ENCODE measurements at regions not wholly inside any gene's neighbourhood (a gene's known extent, or its start where the extent isn't known, plus 50 kb on each side); places are given as distances from the start of the nearest gene placed in this dataset.

DNA sequence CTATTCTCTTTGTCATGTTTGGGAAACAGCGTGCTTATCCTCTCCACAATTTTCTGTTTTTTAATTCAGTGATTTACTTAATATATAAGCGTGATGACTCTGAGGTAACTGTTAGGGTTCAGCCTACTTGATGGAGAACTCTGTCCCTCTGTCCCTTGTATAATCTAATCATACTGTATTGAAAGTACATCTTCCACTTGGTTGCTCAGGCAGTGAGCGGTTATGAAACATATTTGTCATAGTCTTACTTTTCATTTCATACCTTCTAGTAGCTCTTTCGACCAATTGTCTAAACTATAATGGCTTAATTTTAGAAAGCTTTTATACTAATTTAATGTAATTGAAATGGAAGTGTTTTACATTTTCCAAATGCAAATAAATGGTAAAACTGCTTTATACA lies 469.0 kb downstream of the TLL1 start:
- DNase-seq (ENCODE audit: low read depth) = no peak

DNA sequence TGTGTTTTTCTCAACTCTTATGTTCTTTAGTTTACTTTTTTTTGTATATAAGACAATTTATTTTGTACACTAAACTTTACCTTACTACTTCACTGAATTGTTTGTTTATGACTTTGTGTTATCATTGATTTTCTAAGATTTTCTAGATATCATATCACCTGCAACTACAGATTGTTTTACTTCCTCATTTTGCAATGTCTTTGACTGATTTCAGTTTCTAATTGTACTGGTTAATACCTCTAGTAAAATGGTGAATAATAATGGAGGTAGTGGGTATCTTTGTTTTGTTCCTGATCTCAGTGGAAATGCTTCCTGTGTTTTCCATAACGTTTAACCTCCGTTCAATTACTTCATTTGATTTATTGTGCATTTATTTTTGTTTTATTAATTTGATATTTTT lies 490.2 kb downstream of the TLL1 start:
- no peak for DNase-seq (ENCODE audit: low read depth)

DNA sequence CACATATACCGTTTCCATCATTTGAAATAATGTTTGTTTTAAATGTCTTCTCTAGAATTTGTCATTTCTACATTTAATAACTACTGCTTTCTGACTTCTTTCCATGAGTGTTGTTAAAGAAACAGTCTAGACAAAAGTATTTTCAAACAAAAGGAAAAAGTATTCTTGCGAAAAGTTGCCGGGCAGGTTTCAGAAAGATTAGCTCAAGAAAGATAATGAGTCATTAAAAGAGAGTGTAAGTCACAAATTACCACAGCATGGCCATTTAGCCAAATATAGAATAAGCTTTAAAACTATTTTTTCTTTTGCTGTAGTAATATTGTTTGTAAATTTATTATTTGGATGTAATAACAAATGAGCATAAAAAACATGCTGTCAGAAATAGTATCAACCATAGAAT lies 493.0 kb downstream of the TLL1 start:
- DNase-seq (ENCODE audit: low read depth) = no peak

DNA sequence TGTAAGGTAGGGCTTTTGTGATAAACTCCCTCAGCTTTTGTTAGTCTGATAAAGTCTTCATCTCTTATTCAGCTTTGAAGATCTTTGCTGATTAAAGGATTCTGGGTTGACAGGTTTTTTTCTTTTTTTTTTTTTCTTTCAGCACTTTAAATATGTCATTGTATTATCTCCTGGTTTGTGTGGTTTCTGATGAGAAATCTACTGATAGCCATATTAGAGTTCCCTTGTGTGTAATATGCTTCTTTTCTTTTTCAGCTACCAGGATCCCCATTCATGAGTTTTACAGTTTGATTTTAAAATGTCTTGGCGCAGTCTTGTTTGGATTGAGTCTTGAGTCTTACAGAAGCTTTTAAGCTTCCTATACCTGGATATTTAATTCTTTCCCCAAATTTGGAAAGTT lies 504.5 kb downstream of the TLL1 start:
- DNase-seq (ENCODE audit: low read depth) = no peak

DNA sequence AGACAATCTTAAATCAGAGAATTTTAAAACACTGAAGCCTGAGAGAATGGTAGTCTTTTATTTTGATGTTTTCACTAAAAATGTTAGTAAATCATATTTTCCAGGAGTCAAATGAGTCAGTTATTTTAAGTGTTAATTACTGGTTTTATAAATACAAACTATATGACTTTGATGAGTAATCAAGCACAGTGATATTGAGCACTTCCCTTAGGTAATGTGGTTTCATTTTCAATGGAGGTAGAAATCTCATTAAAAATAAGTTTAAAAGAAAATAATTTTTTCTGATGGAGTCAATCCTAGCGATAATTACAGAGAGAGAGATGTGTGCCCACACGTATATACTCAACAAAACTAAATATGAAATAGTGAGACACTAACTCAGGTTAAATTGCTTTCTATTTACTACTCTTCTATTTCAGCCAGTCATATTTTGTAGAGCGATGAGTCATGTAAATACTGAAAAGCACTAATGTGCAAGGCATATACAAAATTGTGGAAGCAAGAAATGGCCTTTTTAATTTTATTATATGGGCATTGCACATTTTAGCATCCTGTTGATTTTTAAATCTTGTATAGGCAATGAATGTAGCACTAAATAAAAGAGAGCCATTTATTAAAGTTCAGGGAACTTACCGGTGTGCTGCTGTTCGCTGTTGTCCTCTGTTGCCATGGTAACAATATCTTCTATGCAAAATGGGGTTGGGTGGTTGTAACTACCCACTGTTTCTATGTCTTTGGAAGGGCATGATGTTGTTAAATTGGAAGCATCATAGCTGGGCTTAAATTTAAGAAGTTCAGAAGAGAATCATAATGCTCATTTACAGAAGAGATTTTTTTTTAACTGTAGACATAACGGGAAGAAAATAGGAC lies 513.7 kb downstream of the TLL1 start:
- peak; percentile 7 for DNase-seq (ENCODE audit: low read depth)

DNA sequence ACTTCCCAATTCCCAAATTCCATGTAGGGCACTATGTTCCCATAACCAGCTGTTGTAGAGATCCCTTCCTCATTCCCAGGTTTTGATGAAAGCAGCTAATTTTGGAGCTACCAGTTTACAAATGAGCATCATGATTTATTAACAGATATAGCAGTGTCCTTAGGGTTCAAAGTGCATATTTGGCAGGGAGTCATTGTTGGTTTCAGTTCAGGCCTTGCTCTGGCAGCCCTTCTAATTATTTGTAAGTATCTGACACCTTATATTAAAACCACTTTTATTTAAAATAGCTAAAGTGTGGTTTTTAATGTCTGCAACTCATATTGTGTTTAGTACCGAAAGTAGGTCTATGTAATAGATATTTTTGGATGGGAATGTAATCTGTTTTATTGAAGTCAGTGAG lies 518.5 kb downstream of the TLL1 start:
- DNase-seq (ENCODE audit: low read depth) = peak; percentile 45

DNA sequence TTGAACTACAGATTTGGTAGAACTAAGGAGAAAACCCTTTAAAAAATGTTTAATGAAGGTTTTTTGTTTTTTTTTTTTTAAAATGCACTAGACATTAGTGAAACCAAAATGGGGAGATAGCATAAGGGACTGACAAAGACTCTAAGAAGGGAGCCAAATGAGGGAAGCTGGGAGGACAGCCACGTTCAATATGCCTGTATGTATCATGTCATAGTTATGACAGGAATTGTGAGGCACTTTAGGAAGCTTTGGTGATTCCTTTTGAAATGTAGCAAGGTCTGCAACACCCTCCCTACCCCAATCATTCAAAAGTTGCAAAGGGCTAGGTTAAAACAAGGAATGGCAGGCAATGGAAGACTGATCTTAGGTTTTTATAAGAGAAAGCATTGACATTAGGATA lies 526.0 kb downstream of the TLL1 start:
- no peak for DNase-seq (ENCODE audit: low read depth)

DNA sequence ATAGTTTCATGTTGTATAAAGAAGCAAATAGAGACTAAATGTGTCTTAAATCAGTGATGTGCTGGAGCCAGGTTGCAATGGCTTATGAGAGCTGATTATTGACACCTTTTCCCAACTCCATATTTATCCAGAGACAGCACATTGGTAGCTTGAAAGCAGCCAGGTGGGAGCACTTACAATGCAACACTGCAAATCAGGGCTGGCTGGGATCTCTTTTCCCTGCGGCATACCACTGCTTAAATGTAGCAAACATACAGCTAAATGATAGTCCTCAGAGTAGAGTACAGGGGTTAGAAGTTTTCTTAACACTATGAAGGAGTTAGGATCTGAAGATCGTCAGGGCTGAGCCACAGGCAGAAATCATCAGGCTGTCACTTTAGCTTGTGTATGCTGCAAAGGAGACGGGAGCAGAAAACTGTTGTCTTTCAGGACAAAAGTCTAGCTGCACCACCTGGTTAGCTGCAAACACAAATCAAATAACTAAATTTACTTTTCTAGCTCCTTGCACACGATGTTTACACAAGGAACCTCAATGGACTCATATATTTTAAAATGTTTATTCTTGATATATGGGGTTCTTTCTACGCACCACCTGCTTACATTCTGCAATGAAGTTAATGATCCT lies 527.3 kb downstream of the TLL1 start:
- DNase-seq (ENCODE audit: low read depth) = no peak

DNA sequence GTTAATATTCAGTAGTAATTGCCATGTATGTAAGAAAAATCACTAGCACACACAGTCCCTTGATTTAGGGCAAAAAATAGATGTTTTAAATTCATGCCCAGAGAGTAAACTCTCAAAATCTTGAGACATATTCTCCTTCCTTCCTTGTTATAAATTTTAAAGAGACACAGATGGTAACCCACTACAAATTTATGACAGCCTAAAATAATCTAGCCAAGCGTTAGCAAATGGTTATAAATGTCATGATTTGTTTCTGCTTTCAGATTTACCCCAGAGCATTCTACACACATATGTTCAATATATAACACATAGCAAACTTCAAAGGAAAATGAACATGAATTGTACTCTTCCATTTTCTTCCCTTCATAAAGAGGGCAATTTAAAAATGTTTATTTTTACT lies 540.3 kb downstream of the TLL1 start:
- DNase-seq (ENCODE audit: low read depth) = no peak

DNA sequence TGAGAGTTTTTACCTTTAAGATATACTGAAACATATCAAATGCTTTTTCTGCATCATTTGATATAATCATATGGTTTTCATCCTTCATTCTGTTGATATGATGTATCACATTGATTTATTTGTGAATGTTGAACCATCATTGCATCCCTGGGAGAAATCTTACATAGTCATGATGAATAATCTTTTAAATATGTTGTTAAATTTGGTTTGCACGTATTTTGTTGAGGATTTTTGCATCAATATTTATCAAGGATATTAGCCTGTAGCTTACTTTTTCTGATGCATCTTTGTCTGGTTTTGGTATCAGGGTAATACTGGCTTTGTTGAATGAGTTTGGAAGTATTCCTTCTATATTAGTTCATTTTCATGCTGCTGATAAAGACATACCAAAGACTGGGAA lies 541.4 kb downstream of the TLL1 start:
- DNase-seq (ENCODE audit: low read depth) = no peak

DNA sequence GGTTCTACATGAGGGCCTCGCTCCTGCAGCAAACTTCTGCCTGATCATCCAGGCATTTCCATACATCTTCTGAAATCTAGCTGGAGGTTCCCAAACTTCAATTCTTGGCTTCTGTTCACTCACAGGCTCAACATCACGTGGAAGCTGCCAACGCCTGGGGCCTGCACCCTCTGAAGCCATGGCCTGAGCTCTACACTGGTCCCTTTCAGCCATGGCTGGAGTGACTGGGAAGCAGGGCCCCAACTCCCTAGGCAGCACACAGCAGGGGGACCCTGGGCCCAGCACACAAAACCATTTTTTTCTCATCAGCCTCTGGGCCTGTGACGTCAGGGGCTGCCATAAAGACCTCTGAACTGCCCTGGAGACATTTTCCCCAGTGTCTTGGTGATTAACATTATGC lies 542.7 kb downstream of the TLL1 start:
- no peak for DNase-seq (ENCODE audit: low read depth)

DNA sequence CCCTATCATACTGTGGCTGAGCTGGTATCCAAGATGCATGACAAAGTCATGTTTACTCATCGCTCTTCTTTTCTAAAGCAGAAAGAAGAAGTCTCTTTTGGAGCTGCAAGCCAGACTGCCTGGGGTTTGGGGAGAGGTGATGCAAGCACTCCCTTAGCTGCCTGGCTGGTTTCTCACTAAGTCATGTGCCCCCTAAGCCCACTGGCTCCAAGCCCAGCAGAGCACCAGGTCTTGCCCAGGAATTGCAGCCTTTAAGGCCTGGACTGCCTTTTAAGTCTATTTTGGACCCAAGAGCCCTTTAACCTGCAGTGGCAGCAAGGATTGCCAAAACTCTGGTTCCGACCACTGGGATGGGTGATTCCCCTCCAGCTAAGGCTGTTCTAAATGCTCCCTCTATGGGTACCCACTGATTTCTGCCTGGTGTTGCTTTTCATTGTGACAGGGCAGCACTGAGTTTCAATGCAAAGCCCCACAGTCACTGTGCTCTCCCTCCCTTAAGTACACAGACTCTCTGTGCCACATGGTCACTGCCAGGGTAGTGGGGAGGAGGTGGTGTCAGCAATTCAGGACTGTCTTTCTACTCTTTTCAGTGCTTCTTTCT lies 548.6 kb downstream of the TLL1 start:
- peak; percentile 68 for DNase-seq (ENCODE audit: low read depth)

DNA sequence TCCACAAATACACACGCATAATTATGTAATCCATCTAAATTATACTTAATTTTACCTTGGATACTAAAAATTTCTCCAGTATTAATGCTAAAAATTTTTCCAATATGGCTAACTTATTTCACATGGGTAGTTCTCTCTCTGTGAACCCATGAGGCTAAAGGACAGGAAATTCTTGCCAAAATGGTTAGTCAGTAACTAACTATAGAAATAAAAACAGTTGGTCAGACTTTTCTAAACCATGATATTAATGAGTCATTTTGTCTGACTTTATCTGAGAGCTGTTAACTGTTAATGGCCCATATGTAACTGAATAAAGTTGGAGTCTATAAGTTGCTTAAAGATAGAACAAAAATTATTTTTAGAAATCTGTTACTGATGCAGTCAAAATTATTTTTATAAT lies 549.4 kb downstream of the TLL1 start:
- peak; percentile 87 for DNase-seq (ENCODE audit: low read depth)

DNA sequence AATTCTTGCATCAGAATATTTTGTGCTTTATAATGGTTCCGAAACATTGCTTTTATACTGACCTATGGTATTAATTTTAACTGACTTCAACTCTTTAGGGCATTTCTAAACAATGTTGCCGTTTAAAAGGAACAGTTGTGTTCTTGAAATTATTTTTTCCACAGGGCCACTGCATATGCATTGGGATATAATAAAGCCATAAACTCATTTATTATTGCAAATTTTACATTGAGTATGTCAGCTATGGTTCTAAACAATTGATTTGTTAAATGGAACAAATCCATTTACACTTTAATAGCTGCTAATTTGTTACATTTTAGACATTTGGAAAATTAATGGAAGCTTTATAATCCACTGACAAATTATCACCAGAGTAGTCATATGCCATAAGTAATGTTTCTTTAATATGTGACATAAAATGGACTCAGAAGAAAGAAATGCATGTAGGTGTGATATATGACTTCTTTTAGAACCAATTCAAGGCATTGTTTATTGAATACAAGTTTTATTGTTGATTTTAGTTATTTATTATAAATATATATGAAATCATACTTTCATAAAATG lies 553.3 kb downstream of the TLL1 start:
- DNase-seq (ENCODE audit: low read depth) = no peak

DNA sequence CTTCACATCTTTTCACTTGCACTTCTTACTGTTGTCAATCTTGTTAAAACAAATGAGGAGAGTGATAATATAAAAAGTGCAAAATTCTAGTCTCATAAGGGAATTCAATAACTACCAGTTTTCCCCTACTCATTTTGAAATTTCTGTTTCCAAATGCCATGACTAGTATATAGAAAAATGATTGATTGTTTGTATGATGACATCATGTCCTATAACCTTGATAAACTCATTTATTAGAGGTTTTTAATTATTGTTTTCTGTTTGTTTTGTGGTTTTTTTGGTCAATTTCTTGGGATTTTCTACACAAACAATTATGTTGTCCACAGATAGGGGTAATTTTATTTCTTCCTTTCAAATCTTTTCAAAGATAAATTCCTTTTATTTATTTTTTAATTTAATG lies 559.1 kb downstream of the TLL1 start:
- no peak for DNase-seq (ENCODE audit: low read depth)

DNA sequence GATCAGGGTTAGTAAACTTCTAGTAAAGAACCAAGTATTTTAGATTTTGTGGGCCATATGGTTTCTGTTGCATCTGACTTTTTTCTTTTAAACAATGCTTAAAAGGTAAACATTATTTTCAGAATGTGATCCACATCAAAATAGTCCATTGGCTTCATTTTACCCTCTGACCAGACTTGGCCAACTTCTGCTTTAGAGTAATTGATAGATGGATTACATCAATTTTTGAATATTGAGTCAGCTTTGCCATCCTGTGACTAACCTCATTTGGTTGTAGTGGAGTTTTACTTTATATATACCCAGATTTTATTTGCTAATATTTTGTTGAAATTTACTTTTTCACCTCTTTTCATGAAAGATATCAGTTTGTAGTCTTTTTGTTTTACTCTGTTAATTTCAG lies 559.8 kb downstream of the TLL1 start:
- DNase-seq (ENCODE audit: low read depth) = no peak

DNA sequence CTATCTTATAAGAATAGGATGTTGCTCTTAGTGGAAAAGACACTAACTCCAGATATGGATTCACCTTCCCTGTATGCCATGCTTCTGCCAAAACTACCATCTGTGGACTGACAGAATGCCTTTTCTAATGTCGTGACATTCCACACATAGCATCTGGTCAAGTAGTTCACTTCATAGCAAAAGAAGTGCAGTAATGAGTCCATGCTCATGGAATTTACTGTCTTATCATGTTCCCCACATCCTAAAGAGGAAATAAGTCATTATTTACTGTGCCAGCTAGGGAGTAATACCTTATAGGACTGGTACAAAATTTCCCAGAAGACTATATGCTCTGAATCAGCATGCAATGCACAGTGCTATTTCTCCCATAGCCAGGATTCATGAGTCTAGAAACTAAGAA lies 562.4 kb downstream of the TLL1 start:
- peak; percentile 74 for DNase-seq (ENCODE audit: low read depth)

DNA sequence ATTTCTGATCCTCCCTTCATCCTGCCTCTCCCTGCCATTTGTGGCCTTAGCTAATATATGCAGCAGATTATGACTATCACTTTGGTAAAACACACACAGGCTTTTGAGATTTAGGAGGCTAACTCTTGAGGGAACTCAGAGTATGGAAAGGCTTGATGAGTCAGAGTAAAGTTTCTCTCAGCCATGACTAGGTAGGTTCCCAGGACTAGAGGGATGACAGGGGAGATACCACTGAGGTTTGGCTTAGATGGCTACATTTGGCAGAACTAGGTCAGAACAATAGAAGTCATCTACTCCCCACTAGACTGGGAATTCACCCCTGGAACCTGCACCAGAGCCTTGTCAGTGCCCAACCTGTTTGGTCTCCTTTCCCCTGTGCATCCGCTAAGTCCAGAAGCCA lies 585.7 kb downstream of the TLL1 start:
- no peak for DNase-seq (ENCODE audit: low read depth)

DNA sequence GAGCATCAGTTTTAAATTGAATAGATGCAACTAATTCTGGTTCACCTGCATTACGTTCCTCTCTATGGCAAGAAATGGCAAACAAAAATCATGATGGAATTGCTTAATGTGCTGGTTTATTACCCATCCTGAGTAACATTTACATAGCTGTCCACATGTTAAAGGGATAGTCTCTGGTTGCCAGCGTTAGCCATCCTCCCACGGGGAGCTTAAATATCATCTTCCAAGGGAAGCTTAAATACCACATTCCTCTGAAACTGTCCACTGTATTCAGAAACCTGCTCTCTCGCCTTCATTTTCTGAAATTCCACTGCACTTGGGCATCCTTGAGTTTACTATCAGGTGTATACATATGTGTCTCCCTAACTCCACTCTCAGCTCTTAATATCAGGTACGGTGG lies 586.6 kb downstream of the TLL1 start:
- no peak for DNase-seq (ENCODE audit: low read depth)

DNA sequence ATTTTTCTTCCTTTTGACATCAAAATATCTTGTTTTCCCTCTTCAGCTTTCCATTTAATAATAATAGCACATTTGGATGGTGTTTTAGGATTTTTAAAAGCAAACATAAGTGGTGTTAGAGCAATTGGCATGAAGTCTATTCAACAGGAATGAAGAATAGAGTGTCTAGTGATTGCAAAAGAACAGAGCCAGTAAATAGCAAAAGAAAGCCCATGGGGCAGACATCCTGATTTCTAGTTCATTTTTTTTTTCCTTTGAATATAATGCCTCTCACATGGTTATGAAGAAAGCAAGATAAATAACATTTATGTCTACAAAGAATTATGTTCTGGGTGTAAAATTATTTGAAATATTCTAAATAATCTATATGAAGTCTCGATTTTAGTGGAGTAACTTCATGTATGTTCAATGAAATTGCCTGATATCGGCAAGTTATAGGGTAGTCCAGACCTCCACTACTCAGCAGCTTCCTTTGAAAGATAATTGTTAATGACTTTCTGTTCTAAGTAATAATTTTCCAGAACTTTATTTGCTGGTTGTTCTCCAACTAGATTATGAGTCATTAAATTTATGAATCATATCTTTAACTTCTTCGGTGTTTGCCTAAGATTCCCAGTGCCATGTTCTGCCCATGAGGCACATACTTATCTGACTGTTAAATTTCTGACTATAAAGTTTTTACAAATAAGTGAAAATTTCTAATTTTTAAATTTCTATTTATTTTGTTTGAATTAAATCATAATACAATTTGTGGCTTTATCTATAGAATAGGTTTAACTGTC lies 587.9 kb downstream of the TLL1 start:
- DNase-seq (ENCODE audit: low read depth) = peak; percentile 12

DNA sequence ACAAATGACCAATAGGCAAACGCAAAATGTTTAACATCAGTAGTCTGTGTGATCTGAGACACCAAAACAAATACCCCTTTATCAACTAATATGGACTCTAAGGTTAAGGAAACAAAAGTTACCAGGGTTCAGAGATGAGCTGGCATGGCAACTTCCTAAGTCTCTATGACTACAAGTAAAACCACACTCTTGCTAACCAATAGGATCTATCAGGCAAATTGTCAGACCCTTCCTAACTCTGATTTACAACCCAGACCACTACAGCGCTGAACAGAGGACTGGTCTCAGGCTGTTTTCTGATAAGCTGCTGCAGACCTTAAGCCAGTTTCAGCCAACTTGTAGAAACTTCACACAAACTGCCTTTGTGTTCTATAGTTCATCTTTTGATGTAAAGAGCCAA lies 608.0 kb downstream of the TLL1 start:
- DNase-seq (ENCODE audit: low read depth) = no peak

DNA sequence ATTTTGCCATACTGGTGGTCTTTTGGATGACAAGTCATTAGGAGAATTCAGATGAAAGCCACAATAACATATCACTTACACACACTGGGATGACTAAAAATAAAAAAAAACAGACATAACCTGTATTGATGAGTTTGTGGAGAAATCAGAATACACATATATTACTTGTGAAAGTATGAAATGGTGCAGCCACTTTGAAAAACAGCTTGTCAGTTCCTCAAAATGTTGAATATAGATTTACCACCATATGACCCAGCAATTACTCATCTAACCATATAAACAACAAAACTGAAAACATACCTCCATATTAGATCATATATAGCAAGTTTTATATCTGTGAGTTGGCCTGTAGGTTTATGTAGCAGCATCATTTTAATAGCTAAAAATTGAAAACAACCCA lies 608.7 kb downstream of the TLL1 start:
- DNase-seq (ENCODE audit: low read depth) = no peak

All from myocyte (in vitro differentiated cells).